Upper lobe of left lung (tissue), 6 donors: ENCODE measurements at regions not wholly inside any gene's neighbourhood (a gene's known extent, or its start where the extent isn't known, plus 50 kb on each side); places are given as distances from the start of the nearest gene placed in this dataset.

ENCODE experiments used
- ATAC-seq, 2 donors: fragments of 200-7000 bp; cut with Tn5 transposase; one replicate each; pipeline ENCODE4 v1.9.1; 2022; ENCODE audit warnings: mild to moderate bottlenecking in 2 of 2, moderate library complexity in 2 of 2; ENCODE audit not compliant: low FRiP score in 2 of 2
- DNase-seq, 2 donors: peaks; one replicate each; pipeline ENCODE4 v3.0.0-alpha.2; 2019 to 2020
- H3K27ac ChIP-seq, 4 donors: fragments of 200-600 bp; sonication (generic); one replicate each; pipeline ENCODE4 v1.5.1; 2016 to 2019
- H3K27me3 ChIP-seq, 4 donors: fragments of 200-600 bp; sonication (generic); one replicate each; pipeline ENCODE4 v1.5.1; 2017 to 2019
- H3K36me3 ChIP-seq, 4 donors: fragments of 200-600 bp; sonication (generic); one replicate each; pipeline ENCODE4 v1.5.1; 2016 to 2019
- H3K4me1 ChIP-seq, 4 donors: fragments of 200-600 bp; sonication (generic); one replicate each; pipeline ENCODE4 v1.5.1; 2018 to 2019
- H3K4me3 ChIP-seq, 4 donors: fragments of 200-600 bp; sonication (generic); one replicate each; pipeline ENCODE4 v1.5.1; 2017 to 2019; ENCODE audit warnings: mild to moderate bottlenecking in 2 of 4, moderate library complexity in 1 of 4
- H3K9me3 ChIP-seq, 4 donors: fragments of 200-600 bp; sonication (generic); one replicate each; pipeline ENCODE4 v1.5.1; 2018 to 2019
- EP300 ChIP-seq, 4 donors: sonication (generic); formaldehyde crosslinking; IDR thresholded peaks; one replicate each; pipeline ENCODE4 v1.5.1; 2017; ENCODE audit warnings: antibody characterized with exemption in 4 of 4, control low read depth in 2 of 4
- POLR2A ChIP-seq, 4 donors: fragments of 450-650 bp; IDR thresholded peaks; one replicate each; pipeline ENCODE4 v1.5.1; 2016 to 2017; ENCODE audit warnings: antibody characterized with exemption in 4 of 4, mild to moderate bottlenecking in 2 of 4
- POLR2AphosphoS5 ChIP-seq, 2 donors: sonication (generic); formaldehyde crosslinking; IDR thresholded peaks; one replicate each; pipeline ENCODE4 v1.5.1; 2017; ENCODE audit warnings: antibody characterized with exemption in 2 of 2
- whole genome bisulfite sequencing, 2 donors: methylation state at CpG; one replicate each; pipeline ENCODE4 v1.1.5; 2017 to 2018; 5-methylcytosine and 5-hydroxymethylcytosine counted together
- TF ChIP-seq, protein P1 (sequence below), 6 experiments: fragments of 450-650 bp in 4 of 6; fragments of 200-600 bp in 2 of 6; sonication (generic) in 2 of 6; IDR thresholded peaks; one replicate each; pipeline ENCODE4 v1.5.1; 2016 to 2019; ENCODE audit warnings: antibody characterized with exemption in 6 of 6
- donor health status: DM: no; HTN: no; CAD: no; lungs with moderate emphysema.
- donor health status: DM: no; HTN: yes; CAD: no; lungs with severe emphysema.

DNA sequence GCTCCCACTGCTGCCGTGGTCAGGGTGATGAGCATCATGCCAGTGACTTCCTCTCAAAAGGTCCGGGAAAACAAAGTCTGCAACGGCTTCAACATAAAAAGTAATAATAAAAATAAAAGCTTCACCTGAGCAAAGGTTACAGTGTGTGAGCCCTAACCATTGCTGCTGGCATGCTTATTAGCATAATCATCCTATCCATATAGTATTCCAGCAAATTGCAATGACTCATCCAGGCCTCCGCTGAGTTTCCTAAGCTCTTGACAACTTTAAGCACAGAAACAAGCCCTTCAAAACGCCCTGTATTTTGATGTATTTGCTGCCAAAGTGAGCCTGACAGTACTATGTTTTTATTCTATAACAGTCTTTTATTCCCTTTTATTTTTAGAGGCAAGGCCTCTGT lies 100.5 kb downstream of the AASDH start:
- no peak overlapping the region for H3K4me3 ChIP-seq
- TF ChIP-seq EP300 (IDR thresholded peaks at IDR 0.05) (no peak), POLR2A (IDR thresholded peaks at IDR 0.05) (no peak), POLR2AphosphoS5 (IDR thresholded peaks at IDR 0.05) (no peak)
- TF ChIP-seq, protein P1, sequence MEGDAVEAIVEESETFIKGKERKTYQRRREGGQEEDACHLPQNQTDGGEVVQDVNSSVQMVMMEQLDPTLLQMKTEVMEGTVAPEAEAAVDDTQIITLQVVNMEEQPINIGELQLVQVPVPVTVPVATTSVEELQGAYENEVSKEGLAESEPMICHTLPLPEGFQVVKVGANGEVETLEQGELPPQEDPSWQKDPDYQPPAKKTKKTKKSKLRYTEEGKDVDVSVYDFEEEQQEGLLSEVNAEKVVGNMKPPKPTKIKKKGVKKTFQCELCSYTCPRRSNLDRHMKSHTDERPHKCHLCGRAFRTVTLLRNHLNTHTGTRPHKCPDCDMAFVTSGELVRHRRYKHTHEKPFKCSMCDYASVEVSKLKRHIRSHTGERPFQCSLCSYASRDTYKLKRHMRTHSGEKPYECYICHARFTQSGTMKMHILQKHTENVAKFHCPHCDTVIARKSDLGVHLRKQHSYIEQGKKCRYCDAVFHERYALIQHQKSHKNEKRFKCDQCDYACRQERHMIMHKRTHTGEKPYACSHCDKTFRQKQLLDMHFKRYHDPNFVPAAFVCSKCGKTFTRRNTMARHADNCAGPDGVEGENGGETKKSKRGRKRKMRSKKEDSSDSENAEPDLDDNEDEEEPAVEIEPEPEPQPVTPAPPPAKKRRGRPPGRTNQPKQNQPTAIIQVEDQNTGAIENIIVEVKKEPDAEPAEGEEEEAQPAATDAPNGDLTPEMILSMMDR (IDR thresholded peaks at IDR 0.05): no peak
- H3K4me1 ChIP-seq: no peaks in the 10 kb centered on the region
- 87 to 91% methylated on average over 5 of the region's 5 CpGs for WGBS, 2 donors
- H3K9me3 ChIP-seq: no peaks in the 10 kb centered on the region
- no peak overlapping the region for H3K27ac ChIP-seq
- H3K36me3 ChIP-seq: no peaks in the 10 kb centered on the region
- DNase-seq (no peak), ATAC-seq (no peak)
- H3K27me3 ChIP-seq: no peaks in the 10 kb centered on the region

DNA sequence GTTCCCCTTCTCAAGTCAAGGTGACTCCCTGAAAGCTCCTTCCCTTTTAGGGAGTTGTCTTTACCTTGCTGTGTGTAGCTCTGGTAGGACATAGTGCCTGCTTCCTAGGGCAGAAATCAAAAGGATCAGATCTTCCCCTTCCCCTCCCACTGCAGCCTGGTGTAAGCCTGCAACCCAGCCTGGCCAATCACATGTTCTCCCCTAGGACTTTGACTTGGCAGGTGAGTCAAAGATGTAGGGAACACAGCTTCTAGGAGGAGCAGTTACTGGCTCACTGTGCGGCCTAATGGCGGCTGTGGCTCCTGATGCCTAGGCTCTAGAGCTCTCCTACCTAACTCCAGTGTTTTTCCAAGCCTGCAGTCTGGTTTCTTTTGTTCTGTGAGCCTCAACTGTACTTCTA lies 103.9 kb downstream of the AASDH start:
- no peak for TF ChIP-seq EP300 (IDR thresholded peaks at IDR 0.05)

DNA sequence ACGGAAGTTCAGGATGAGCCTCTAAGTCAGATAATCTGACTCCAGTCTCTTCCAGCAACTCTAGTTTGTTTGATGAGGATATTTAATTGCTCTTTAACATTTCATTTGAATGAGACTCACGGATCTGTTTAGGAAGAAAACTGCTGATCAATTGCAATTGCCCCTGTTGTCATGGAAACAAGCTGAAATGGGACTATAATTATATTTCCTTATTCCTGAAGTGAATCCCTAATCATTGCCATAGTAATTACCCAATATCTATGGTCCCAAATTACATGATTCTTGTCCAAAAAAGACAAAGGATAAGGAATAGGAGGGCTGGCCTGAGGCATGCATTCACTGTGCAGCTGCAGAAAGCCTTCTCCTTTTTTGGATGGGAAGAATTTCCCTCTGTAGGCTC lies 105.3 kb downstream of the AASDH start:
- DNase-seq: no peak
- Histone ChIP-seq H3K4me3 (no peak overlapping the region), H3K36me3 (no peaks in the 10 kb centered on the region), H3K9me3 (no peaks in the 10 kb centered on the region), H3K27me3 (no peaks in the 10 kb centered on the region), H3K27ac (no peak overlapping the region), H3K4me1 (no peaks in the 10 kb centered on the region)
- TF ChIP-seq POLR2AphosphoS5 (IDR thresholded peaks at IDR 0.05): no peak
- no peak for TF ChIP-seq POLR2A (IDR thresholded peaks at IDR 0.05)
- TF ChIP-seq, protein P1 (IDR thresholded peaks at IDR 0.05): no peak
- no peak for TF ChIP-seq EP300 (IDR thresholded peaks at IDR 0.05)
- WGBS, 2 donors: 82 to 90% methylated on average over 2 of the region's 2 CpGs
- no peak for ATAC-seq

More for the DNA sequence above, 103.9 kb downstream of the AASDH start:
- no peak overlapping the region for H3K4me3 ChIP-seq
- H3K4me1 ChIP-seq: no peaks in the 10 kb centered on the region
- 78 to 100% methylated on average over 2 of the region's 2 CpGs for WGBS, 2 donors
- no peaks in the 10 kb centered on the region for H3K27me3 ChIP-seq
- DNase-seq (no peak), ATAC-seq (no peak)
- H3K27ac ChIP-seq: no peak overlapping the region
- H3K36me3 ChIP-seq: no peaks in the 10 kb centered on the region
- no peaks in the 10 kb centered on the region for H3K9me3 ChIP-seq

DNA sequence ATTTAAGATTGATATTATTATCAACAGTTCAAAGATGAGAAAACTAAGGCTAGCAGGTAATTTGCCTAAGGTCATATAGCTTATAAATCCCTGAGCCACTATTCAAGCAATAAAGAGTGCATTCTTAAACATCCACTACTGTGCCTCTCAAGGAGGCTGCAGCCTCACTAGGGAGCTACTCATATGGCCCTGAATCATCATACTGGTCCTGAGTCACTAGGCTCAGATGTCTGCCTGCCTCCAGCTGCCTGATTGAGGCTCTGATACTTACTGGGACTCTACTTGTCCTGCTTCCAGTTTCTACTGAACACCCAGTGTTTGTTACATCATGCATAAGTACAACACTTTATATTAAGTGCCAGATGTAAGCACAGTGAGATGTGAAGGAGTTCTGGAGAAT lies 110.7 kb downstream of the AASDH start:
- no peaks in the 10 kb centered on the region for H3K27me3 ChIP-seq
- TF ChIP-seq POLR2A (IDR thresholded peaks at IDR 0.05) (no peak), EP300 (IDR thresholded peaks at IDR 0.05) (no peak), POLR2AphosphoS5 (IDR thresholded peaks at IDR 0.05) (no peak)
- TF ChIP-seq, protein P1 (IDR thresholded peaks at IDR 0.05): no peak
- DNase-seq (no peak), ATAC-seq (no peak)
- H3K9me3 ChIP-seq: no peaks in the 10 kb centered on the region
- H3K27ac ChIP-seq: no peak overlapping the region
- H3K4me1 ChIP-seq: no peaks in the 10 kb centered on the region
- H3K36me3 ChIP-seq: no peaks in the 10 kb centered on the region
- H3K4me3 ChIP-seq: no peak overlapping the region

DNA sequence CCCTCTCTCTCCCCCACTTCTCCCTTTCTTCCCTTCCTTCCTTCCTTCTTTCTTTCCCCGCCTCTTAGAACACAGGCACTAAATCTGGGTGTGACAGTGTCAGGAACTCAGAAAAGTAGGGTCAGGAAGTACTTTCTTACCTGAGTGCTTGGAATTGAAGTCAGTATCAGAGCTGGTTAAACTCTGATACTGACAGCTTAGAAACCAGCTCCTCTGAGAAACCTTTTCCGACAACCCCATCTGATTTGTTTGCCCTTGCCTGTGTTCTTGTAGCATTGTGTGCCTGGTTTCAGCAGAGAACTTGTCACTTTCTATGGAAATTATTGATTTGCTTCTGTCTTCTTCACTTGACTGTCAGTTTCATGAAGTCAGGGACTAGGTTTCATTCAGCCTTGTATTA lies 113.9 kb downstream of the AASDH start:
- Histone ChIP-seq H3K27me3 (no peaks in the 10 kb centered on the region), H3K9me3 (no peaks in the 10 kb centered on the region), H3K4me3 (no peak overlapping the region), H3K36me3 (no peaks in the 10 kb centered on the region), H3K4me1 (no peaks in the 10 kb centered on the region), H3K27ac (no peak overlapping the region)
- no peak for ATAC-seq
- DNase-seq: no peak
- no peak for TF ChIP-seq POLR2AphosphoS5 (IDR thresholded peaks at IDR 0.05)
- TF ChIP-seq, protein P1 (IDR thresholded peaks at IDR 0.05): no peak
- 68 to 81% methylated on average over 2 of the region's 2 CpGs for WGBS, 2 donors
